ENCODE measurements at regions not wholly inside any gene's neighbourhood (a gene's known extent, or its start where the extent isn't known, plus 50 kb on each side); places are given as distances from the start of the nearest gene placed in this dataset.

DNA sequence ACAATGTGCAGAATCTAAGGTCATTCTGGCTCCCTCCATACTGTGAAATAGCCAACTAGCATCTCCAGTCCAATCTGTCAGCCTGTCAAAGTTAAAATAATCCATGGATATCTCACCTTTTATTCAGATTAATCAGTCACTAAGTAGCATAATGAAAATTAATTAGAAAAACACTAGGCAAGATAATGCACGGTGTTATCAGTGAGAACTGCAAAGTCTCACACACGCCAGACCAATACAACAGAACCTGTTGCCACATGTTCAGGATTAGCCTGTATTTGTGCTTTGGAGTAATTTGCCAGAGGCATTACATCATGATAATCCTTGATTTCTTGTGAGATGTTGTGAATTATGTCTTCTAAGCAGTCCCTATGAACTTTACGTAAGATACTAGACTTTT, 820.4 kb upstream of the ALCAM start:
- TF ChIP-seq EZH2 (IDR thresholded peaks at IDR 0.05; ENCODE audit: borderline replicate concordance, control insufficient read depth, low read depth, low read length) = no peak
- no peak for TF ChIP-seq NFYB (IDR thresholded peaks at IDR 0.05; ENCODE audit: insufficient read depth, low read depth, low read length)
- TF ChIP-seq, protein P1, sequence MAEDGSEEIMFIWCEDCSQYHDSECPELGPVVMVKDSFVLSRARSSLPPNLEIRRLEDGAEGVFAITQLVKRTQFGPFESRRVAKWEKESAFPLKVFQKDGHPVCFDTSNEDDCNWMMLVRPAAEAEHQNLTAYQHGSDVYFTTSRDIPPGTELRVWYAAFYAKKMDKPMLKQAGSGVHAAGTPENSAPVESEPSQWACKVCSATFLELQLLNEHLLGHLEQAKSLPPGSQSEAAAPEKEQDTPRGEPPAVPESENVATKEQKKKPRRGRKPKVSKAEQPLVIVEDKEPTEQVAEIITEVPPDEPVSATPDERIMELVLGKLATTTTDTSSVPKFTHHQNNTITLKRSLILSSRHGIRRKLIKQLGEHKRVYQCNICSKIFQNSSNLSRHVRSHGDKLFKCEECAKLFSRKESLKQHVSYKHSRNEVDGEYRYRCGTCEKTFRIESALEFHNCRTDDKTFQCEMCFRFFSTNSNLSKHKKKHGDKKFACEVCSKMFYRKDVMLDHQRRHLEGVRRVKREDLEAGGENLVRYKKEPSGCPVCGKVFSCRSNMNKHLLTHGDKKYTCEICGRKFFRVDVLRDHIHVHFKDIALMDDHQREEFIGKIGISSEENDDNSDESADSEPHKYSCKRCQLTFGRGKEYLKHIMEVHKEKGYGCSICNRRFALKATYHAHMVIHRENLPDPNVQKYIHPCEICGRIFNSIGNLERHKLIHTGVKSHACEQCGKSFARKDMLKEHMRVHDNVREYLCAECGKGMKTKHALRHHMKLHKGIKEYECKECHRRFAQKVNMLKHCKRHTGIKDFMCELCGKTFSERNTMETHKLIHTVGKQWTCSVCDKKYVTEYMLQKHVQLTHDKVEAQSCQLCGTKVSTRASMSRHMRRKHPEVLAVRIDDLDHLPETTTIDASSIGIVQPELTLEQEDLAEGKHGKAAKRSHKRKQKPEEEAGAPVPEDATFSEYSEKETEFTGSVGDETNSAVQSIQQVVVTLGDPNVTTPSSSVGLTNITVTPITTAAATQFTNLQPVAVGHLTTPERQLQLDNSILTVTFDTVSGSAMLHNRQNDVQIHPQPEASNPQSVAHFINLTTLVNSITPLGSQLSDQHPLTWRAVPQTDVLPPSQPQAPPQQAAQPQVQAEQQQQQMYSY (CRISPR knock-in tag; IDR thresholded peaks at IDR 0.05) = no peak
- TF ChIP-seq ZNF274 (IDR thresholded peaks at IDR 0.05; ENCODE audit: insufficient read depth, insufficient read length) = no peak
- TF ChIP-seq POLR2AphosphoS5 (IDR thresholded peaks at IDR 0.05; ENCODE audit: low read length) = no peak
